Activated CD4-positive, alpha-beta T cell treated with anti-CD3 and anti-CD28 coated beads for 4 hours (primary cell): ENCODE measurements at regions not wholly inside any gene's neighbourhood (a gene's known extent, or its start where the extent isn't known, plus 50 kb on each side); places are given as distances from the start of the nearest gene placed in this dataset.
"Not testable (repeated sequence)": the region's sequence is repeated elsewhere in the genome, so short reads cannot be mapped to it uniquely, and the experiment has no call there.

Experiments
- DNase-seq, 2 donors: peaks; one replicate each; pipeline ENCODE4 v3.0.0-alpha.2; 2020

- DNase-seq, result no peak
Observed at GRCh38 chr17:33952425-33952824, 302.7 kb upstream of the CCL2 start.

GRCh38 chr17:33954597-33954996, 300.5 kb upstream of the CCL2 start:
- no peak for DNase-seq

GRCh38 chr17:33955461-33955860, 299.6 kb upstream of the CCL2 start:
- no peak for DNase-seq

GRCh38 chr17:33959098-33959497, 296.0 kb upstream of the CCL2 start:
- DNase-seq, result not testable (repeated sequence)

- DNase-seq, result no peak
Observed at GRCh38 chr17:33962857-33963655, 292.0 kb upstream of the CCL2 start.

GRCh38 chr17:33964344-33964979, 290.6 kb upstream of the CCL2 start:
- DNase-seq, result no peak

- DNase-seq, result no peak
Observed at GRCh38 chr17:33966410-33967059, 288.6 kb upstream of the CCL2 start.

GRCh38 chr17:33967608-33968349, 287.3 kb upstream of the CCL2 start:
- no peak for DNase-seq

- peak in 1 of 2 donors; percentile 4 for DNase-seq
Observed at GRCh38 chr17:33968350-33969044, 286.6 kb upstream of the CCL2 start.

- DNase-seq, result no peak
Observed at GRCh38 chr17:33970279-33970678, 284.8 kb upstream of the CCL2 start.

- no peak for DNase-seq
Observed at GRCh38 chr17:33972763-33973162, 282.3 kb upstream of the CCL2 start.

- DNase-seq, result no peak
Observed at GRCh38 chr17:33973491-33973890, 281.6 kb upstream of the CCL2 start.

- no peak for DNase-seq
Observed at GRCh38 chr17:33974276-33974675, 280.8 kb upstream of the CCL2 start.

- DNase-seq, result no peak
Observed at GRCh38 chr17:33976831-33977230, 278.3 kb upstream of the CCL2 start.

- no peak for DNase-seq
Observed at GRCh38 chr17:33977729-33978514, 277.2 kb upstream of the CCL2 start.

- DNase-seq, result no peak
Observed at GRCh38 chr17:33978889-33979288, 276.2 kb upstream of the CCL2 start.

GRCh38 chr17:33980193-33980592, 274.9 kb upstream of the CCL2 start:
- DNase-seq, result no peak

GRCh38 chr17:33981711-33982601, 273.1 kb upstream of the CCL2 start:
- DNase-seq, result no peak

GRCh38 chr17:33982909-33983308, 272.2 kb upstream of the CCL2 start:
- DNase-seq, result no peak

GRCh38 chr17:33983824-33984574, 271.1 kb upstream of the CCL2 start:
- no peak for DNase-seq
